ENCODE measurements at regions not wholly inside any gene's neighbourhood (a gene's known extent, or its start where the extent isn't known, plus 50 kb on each side); places are given as distances from the start of the nearest gene placed in this dataset.

GRCh38 chr3:161821591-161821990, 325.0 kb downstream of the OTOL1 start:
- no peak for DNase-seq

GRCh38 chr3:161822291-161822690, 325.7 kb downstream of the OTOL1 start:
- DNase-seq: no peak

DNA sequence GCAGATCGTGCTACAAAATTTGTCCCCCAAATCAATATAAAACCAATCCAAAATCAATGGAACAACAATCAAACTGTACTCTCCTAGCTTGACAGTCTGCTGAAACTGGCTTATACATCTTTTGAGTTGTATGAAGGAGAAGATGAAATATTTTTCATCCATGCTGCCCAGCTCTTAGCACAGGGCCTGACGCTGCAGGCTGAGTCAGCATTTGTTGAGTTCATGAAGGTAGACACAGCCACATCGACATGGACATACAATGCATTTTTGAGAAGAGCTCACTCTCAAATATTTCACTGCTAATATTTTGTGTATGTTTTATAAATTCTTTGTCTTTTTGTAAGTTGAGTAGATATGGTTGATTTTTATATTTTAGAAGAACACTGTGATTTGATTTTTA, 327.3 kb downstream of the OTOL1 start:
- DNase-seq: no peak

DNA sequence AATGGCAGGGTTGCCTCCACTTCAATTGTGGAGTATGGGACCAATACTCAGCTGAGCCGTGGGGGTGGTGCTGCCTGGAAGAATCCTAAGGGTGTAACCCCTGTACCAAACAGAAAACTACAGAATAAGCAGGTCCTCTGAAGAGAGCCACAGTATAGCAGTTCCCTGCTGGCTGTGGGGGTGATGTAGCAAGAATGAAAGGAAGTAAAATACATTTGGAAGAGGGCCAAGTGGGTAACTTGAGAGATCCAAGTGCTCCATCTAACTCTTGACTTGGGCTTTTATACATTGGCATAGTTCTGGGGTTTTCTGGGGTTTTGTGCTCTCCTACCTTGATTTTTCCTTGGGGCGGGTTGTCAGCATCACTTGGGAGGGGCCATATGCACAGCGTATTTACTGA, 341.4 kb downstream of the OTOL1 start:
- no peak for DNase-seq

DNA sequence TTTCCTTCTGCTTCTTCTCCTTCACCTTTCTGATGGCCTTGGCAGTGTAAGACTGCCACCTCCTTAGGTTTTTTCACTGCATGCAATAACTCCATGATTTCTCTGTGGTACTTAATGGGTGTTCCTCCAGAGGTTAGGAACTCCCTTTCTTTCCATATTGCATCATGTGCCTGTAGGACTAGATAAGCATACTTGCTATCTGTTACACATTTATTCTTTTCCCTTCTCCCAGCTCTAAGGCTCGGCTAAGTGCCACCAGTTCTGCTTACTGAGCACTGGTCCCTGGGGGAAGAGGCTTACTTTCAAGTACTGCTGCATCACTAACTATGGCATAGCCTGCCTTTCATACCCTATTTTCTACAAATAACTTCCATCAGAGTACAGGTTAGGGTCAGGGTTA, 351.8 kb downstream of the OTOL1 start:
- no peak for DNase-seq

GRCh38 chr3:161851941-161852566, 355.4 kb downstream of the OTOL1 start:
- DNase-seq: no peak

- no peak for DNase-seq
These were observed 356.1 kb downstream of the OTOL1 start for GRCh38 chr3:161852744-161853143.

- DNase-seq: peak; percentile 11
These were observed 357.7 kb downstream of the OTOL1 start for GRCh38 chr3:161854232-161854771.

- no peak for DNase-seq
These were observed 362.4 kb downstream of the OTOL1 start for GRCh38 chr3:161859057-161859456.

- no peak for DNase-seq
These were observed 363.4 kb downstream of the OTOL1 start for GRCh38 chr3:161859865-161860450.

GRCh38 chr3:161863775-161864174, 367.2 kb downstream of the OTOL1 start:
- DNase-seq: no peak

DNA sequence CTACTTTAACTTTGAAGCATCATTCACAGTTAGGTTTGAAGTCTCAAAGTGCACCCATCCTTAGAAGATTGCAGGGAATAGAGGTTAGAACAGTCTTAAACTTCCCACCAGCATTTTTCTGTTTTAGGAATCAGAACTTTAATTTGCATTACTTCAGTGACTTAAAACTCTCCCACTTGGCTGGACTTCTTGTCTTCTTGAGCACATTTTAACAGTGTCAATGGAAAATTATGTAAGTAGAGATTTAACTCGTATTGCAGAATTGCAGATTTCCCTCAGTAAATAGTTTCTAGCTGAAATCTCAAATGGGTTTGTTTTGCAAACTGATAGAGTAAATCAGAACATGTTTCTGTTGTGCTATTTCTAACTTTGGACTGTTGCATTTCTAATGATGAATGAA, 369.6 kb downstream of the OTOL1 start:
- no peak for DNase-seq

DNA sequence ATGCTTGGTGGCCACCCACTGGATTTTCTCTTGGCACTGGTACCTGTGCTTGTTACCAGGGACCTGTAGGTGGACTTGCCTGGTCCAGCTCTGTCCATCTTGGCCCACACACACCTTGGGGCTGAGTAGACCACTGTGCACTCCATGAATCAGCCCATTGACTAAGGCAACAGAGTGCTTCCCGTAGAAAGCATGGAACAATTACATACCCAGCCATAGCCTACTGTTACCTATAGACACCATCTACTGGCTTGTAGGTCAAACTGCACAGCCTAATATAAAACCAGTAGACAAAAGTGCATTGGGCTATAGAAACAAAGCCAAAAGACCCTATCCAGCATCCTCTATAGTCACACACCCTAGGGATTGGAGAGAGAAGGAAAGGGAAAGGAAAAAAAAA, 378.9 kb downstream of the OTOL1 start:
- no peak for DNase-seq

- no peak for DNase-seq
These were observed 382.9 kb downstream of the OTOL1 start for GRCh38 chr3:161879470-161879869.

- no peak for DNase-seq
These were observed 388.2 kb downstream of the OTOL1 start for GRCh38 chr3:161884830-161885229.

- no peak for DNase-seq
These were observed 393.6 kb downstream of the OTOL1 start for GRCh38 chr3:161890147-161890625.

GRCh38 chr3:161893972-161894371, 397.4 kb downstream of the OTOL1 start:
- DNase-seq: no peak

- DNase-seq: no peak
These were observed 398.0 kb downstream of the OTOL1 start for GRCh38 chr3:161894657-161895056.

- DNase-seq: no peak
These were observed 409.0 kb downstream of the OTOL1 start for GRCh38 chr3:161905520-161906132.

- DNase-seq: no peak
These were observed 417.3 kb downstream of the OTOL1 start for GRCh38 chr3:161913786-161914389.

GRCh38 chr3:161914703-161915417, 418.3 kb downstream of the OTOL1 start:
- no peak for DNase-seq

DNA sequence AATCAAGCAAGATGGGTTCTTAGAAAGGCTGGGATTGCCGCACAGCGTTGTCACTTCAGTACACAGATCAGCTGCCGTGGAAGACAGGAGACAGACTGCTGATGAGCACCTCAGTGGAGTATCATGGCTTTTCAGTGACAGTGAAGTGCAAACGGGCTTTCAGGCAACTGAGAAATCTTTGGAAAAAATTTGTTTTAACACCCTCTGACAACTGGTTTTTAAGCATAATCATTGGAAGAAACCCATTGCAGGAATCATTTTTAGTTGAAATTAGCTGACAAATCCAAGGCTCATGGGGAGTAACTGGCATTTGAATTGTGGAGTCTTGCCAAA, 418.8 kb downstream of the OTOL1 start:
- DNase-seq: no peak

- DNase-seq: no peak
These were observed 423.6 kb downstream of the OTOL1 start for GRCh38 chr3:161920196-161920595.
